GM12865 (cell line): ENCODE measurements at regions not wholly inside any gene's neighbourhood (a gene's known extent, or its start where the extent isn't known, plus 50 kb on each side); places are given as distances from the start of the nearest gene placed in this dataset.

Experiments
- DNase-seq: peaks from one replicate; pipeline ENCODE4 v3.0.0; 2010; ENCODE audit warnings: low read depth
- H3K4me3 ChIP-seq: 2 replicates; pipeline ENCODE4 v1.5.1; 2011; ENCODE audit warnings: mild to moderate bottlenecking, low read depth, low read length, control low read depth
- TF ChIP-seq, protein P1 (sequence below): IDR thresholded peaks from 2 replicates; pipeline ENCODE4 v1.5.1; 2011; ENCODE audit warnings: low read length, control low read depth, low read depth, inconsistent platforms; ENCODE audit not compliant: insufficient read depth; ENCODE audit errors: missing control alignments

DNA sequence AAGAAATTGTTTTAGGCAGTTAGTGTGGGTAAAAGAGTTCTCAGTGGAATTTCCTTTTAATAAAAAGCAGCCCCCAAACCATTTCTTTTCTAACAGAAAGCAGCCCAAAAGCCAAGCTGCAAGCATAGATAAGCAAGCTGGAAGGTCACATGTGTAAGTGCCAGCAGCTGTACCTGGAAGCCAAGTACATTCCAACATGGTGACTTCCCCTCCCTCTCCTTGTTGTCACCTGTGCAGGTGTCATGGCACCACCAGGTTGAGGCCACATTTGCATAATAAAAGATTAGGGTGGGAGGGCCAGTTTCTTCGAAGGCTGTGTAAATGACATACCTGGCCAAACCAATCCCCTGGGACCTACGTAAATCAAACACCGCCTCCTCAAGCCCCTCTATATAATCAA is 240.3 kb upstream of the RAB4A start:
- no peak overlapping the region for H3K4me3 ChIP-seq
- TF ChIP-seq, protein P1, sequence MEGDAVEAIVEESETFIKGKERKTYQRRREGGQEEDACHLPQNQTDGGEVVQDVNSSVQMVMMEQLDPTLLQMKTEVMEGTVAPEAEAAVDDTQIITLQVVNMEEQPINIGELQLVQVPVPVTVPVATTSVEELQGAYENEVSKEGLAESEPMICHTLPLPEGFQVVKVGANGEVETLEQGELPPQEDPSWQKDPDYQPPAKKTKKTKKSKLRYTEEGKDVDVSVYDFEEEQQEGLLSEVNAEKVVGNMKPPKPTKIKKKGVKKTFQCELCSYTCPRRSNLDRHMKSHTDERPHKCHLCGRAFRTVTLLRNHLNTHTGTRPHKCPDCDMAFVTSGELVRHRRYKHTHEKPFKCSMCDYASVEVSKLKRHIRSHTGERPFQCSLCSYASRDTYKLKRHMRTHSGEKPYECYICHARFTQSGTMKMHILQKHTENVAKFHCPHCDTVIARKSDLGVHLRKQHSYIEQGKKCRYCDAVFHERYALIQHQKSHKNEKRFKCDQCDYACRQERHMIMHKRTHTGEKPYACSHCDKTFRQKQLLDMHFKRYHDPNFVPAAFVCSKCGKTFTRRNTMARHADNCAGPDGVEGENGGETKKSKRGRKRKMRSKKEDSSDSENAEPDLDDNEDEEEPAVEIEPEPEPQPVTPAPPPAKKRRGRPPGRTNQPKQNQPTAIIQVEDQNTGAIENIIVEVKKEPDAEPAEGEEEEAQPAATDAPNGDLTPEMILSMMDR: no peak
- no peak for DNase-seq

DNA sequence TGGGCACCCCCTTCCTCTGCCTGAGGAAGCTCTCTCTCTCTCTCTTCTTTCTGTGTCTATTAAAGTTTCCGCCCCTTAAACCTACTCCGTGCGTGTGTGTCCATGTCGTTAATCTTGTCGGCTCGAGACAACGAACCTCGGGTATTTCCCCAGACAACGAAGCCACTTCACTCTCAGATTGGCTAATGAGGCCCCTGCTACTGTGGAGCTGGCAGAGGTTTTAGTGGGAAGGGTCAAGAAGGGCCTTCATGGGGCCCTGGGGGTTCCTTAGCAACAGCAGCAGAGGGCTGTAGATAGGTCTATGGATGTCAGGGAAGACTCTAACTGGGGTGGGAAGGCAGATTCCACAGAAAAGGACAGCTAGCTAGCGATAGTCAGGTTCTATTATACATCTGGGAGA is 239.8 kb upstream of the RAB4A start:
- TF ChIP-seq, protein P1: no peak
- no peak overlapping the region for H3K4me3 ChIP-seq
- DNase-seq: no peak

DNA sequence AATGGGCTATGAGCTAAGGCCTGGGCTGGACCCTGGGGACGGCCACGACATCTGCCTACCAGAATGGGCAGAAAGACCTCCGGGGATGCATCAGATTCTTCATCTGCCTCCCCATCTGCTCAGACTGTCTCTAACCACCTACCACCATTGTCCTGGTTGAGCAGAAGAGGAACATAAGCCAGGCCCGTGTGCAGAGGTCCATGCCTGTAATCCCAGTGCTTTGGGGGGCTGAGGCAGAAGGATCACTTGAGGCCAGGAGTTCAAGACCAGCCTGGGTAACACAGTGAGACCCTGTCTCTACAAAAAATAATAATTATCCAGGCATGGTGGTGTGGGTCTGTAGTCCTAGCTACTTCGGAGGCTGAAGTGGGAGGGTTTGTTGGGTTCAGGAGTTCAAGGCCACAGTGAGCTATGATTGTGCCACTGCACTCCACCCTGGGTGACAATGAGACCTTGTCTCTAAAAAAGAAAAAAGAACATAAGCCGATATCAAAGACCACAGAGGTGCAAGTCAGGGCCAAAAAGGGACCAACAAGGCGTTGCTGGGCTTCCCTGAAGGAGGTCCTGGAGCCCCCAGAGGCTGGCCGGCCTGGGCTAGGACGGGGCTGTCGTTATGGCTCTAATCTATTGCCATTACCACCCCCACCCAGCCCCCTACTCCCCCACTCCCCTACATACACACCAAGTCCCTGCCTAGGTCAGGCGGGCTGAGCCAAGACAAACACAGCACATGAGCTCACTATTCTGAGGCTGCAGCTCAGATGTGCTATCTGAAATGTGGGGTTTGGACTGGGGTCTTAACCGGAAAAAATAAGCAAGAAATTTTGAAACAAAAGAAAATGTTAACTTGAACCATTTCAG is 239.2 kb upstream of the RAB4A start:
- H3K4me3 ChIP-seq: no peak overlapping the region
- DNase-seq: no peak
- TF ChIP-seq, protein P1: no peak

DNA sequence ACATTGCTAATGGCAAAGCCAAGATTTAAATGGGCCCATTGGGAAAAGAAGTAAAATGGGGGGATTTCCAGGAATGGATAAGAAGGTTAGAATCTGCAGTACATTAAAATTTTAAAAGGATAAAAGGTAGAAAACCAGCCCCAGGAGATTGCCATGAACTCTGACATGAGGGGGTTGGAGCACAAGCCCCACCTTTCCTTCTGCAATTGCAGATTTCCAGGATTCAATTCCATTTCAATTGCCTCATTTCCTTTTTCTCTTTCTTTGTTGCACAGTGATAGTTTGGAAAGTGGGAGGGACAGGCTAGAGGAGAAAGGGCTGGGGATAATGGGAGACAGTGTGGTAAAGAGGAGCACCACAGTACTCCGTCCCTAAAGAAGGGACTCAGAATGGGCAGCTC is 238.5 kb upstream of the RAB4A start:
- TF ChIP-seq, protein P1: no peak
- DNase-seq: no peak
- H3K4me3 ChIP-seq: no peak overlapping the region

DNA sequence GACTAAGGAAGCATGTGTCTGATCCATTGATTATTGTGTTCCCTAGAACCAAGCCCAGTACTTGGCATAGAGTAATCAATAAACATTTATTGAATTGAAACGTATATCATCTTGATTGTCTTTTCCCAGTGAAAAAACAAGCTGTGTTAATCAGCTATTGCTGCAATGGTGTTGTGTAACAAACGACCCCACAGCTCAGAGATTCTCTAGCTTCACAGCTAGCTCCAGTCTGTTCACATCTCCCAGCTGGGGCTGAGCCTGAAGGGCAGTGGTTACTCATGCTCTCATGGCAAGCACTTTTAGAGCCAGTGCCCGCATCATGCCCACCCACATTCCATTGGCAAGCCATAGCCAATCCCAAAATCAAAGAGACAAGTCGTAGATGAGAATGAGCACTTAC is 237.4 kb upstream of the RAB4A start:
- DNase-seq: no peak
- no peak overlapping the region for H3K4me3 ChIP-seq
- TF ChIP-seq, protein P1: no peak

DNA sequence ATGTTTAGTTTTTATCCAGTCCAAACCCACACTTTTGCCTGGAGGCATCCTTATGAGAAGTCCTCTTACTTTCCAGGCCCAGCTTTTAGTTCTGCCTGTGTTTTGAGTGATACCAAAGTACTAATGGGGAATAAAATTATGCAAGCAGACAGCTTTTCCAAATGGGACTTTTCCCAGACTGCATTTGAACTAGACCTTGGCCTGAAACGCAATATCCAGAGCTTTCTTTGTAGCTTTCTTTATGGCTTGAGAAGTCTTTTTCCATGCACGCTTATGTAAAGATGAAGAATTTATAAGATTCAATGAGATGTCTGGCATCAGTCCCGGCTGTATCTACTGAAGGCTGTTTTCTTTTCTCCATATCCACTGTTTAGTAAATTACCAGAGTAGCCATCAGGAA is 236.6 kb upstream of the RAB4A start:
- DNase-seq: no peak
- TF ChIP-seq, protein P1: no peak
- H3K4me3 ChIP-seq: no peak overlapping the region
